ENCODE measurements at regions not wholly inside any gene's neighbourhood (a gene's known extent, or its start where the extent isn't known, plus 50 kb on each side); places are given as distances from the start of the nearest gene placed in this dataset.
"Not testable (repeated sequence)": the region's sequence is repeated elsewhere in the genome, so short reads cannot be mapped to it uniquely, and the experiment has no call there.

GRCh38 chr6:27726619-27727023, 185.6 kb downstream of the OR2B2 start:
- peak; percentile 66 for DNase-seq

- DNase-seq: peak; percentile 50
Observed at GRCh38 chr6:27720607-27721580, 191.3 kb downstream of the OR2B2 start.

GRCh38 chr6:27719039-27719438, 193.2 kb downstream of the OR2B2 start:
- DNase-seq: not testable (repeated sequence)

GRCh38 chr6:27706431-27706830, 205.8 kb downstream of the OR2B2 start:
- no peak for DNase-seq

- no peak for DNase-seq
Observed at GRCh38 chr6:27700337-27700736, 211.9 kb downstream of the OR2B2 start.

GRCh38 chr6:27694547-27694874, 217.7 kb downstream of the OR2B2 start:
- no peak for DNase-seq

GRCh38 chr6:27693766-27694546, 218.2 kb downstream of the OR2B2 start:
- DNase-seq: peak; percentile 80

GRCh38 chr6:27692133-27692532, 219.2 kb upstream of the ZNF184 start:
- not testable (repeated sequence) for DNase-seq

- peak; percentile 97 for DNase-seq
Observed at GRCh38 chr6:27688014-27688586, 215.2 kb upstream of the ZNF184 start.

GRCh38 chr6:27687154-27688013, 214.5 kb upstream of the ZNF184 start:
- peak; percentile 96 for DNase-seq

- no peak for DNase-seq
Observed at GRCh38 chr6:27685279-27685678, 212.4 kb upstream of the ZNF184 start.

- peak; percentile 93 for DNase-seq
Observed at GRCh38 chr6:27684264-27685211, 211.6 kb upstream of the ZNF184 start.

- no peak for DNase-seq
Observed at GRCh38 chr6:27679964-27680694, 207.2 kb upstream of the ZNF184 start.

GRCh38 chr6:27679308-27679963, 206.5 kb upstream of the ZNF184 start:
- DNase-seq: no peak

- DNase-seq: no peak
Observed at GRCh38 chr6:27678469-27678868, 205.6 kb upstream of the ZNF184 start.

GRCh38 chr6:27674882-27675281, 202.0 kb upstream of the ZNF184 start:
- no peak for DNase-seq

- DNase-seq: peak; percentile 90
Observed at GRCh38 chr6:27672113-27672799, 199.4 kb upstream of the ZNF184 start.

GRCh38 chr6:27669624-27670301, 196.9 kb upstream of the ZNF184 start:
- peak; percentile 43 for DNase-seq

- peak; percentile 43 for DNase-seq
Observed at GRCh38 chr6:27669295-27669623, 196.4 kb upstream of the ZNF184 start.

All from NCI-H82 (cell line).